ENCODE measurements at regions not wholly inside any gene's neighbourhood (a gene's known extent, or its start where the extent isn't known, plus 50 kb on each side); places are given as distances from the start of the nearest gene placed in this dataset.

- peak in 1 of 2 experiments; percentile 62; a peak in 1 of 4 replicates for TF ChIP-seq ZMIZ1 (IDR thresholded peaks at IDR 0.05; ENCODE audit: low read depth in 2 of 2, low read length in 2 of 2)
- TF ChIP-seq TRIM24 (IDR thresholded peaks at IDR 0.05): peak; percentile 50 to 73
- TF ChIP-seq CBX8 (IDR thresholded peaks at IDR 0.05; ENCODE audit: borderline replicate concordance, extremely low read depth, low read depth, low read length, poor library complexity, severe bottlenecking): no peak
- TF ChIP-seq PBX2 (CRISPR knock-in tag; IDR thresholded peaks at IDR 0.05; ENCODE audit: low read depth): no peak
- TF ChIP-seq PBX2 (tag; conservative IDR thresholded peaks at IDR 0.05; ENCODE audit: low read depth): 0 out of 2 replicates have a peak, but pooled peaks have one; percentile 15
Observed at GRCh38 chr1:38533772-38534472, 325.6 kb downstream of the RRAGC start (continued).

Data from K562 (cell line).